Fibroblast of lung (primary cell): ENCODE measurements at regions not wholly inside any gene's neighbourhood (a gene's known extent, or its start where the extent isn't known, plus 50 kb on each side); places are given as distances from the start of the nearest gene placed in this dataset.

ENCODE experiments used
- DNase-seq, 2 donors: peaks; one replicate each; pipeline versions ENCODE4 v3.0.0 to v3.0.0-alpha.2; 2010; ENCODE audit warnings: low read depth in 2 of 2
- H2AFZ ChIP-seq: 2 replicates; pipeline ENCODE4 v1.5.1; 2012; ENCODE audit warnings: low read length, control low read depth, inconsistent platforms
- H3K27ac ChIP-seq: 2 replicates; pipeline ENCODE4 v1.5.1; 2011; ENCODE audit warnings: low read length, control low read depth; ENCODE audit not compliant: insufficient read depth
- H3K27me3 ChIP-seq: 2 replicates; pipeline ENCODE4 v1.5.1; 2011; ENCODE audit warnings: mild to moderate bottlenecking, low read length; ENCODE audit not compliant: control insufficient read depth, insufficient read depth
- H3K36me3 ChIP-seq: 2 replicates; pipeline ENCODE4 v1.5.1; 2011; ENCODE audit warnings: low read length; ENCODE audit not compliant: control insufficient read depth, insufficient read depth
- H3K4me1 ChIP-seq: 2 replicates; pipeline ENCODE4 v1.5.1; 2011; ENCODE audit warnings: low read length; ENCODE audit not compliant: control insufficient read depth, insufficient read depth; ENCODE audit errors: extremely low read depth
- H3K4me2 ChIP-seq: 2 replicates; pipeline ENCODE4 v1.5.1; 2011; ENCODE audit warnings: low read length, control low read depth; ENCODE audit not compliant: insufficient read depth; ENCODE audit errors: extremely low read depth
- H3K4me3 ChIP-seq, 4 experiments: fragments of 200-600 bp in 1 of 4; sonication (generic) in 1 of 4; replicated peaks in 1 of 4; 2 replicates each; pipeline ENCODE4 v1.5.1; 2011 to 2016; ENCODE audit warnings: low read length in 4 of 4, low read depth in 3 of 4, mild to moderate bottlenecking in 3 of 4, control low read depth in 2 of 4, inconsistent platforms in 1 of 4, mixed read lengths in 1 of 4; ENCODE audit not compliant: insufficient read depth in 1 of 4; ENCODE audit errors: control extremely low read depth in 1 of 4
- H3K79me2 ChIP-seq: 2 replicates; pipeline ENCODE4 v1.5.1; 2012; ENCODE audit warnings: mild to moderate bottlenecking, low read length, inconsistent platforms; ENCODE audit not compliant: control insufficient read depth, insufficient read depth
- H3K9ac ChIP-seq: 2 replicates; pipeline ENCODE4 v1.5.1; 2011; ENCODE audit warnings: mild to moderate bottlenecking, low read length, control low read depth; ENCODE audit not compliant: insufficient read depth
- H3K9me3 ChIP-seq: 2 replicates; pipeline ENCODE4 v1.5.1; 2012; ENCODE audit warnings: low read depth, low read length; ENCODE audit not compliant: control insufficient read depth, insufficient read depth
- H4K20me1 ChIP-seq: 2 replicates; pipeline ENCODE4 v1.5.1; 2011; ENCODE audit warnings: low read length; ENCODE audit not compliant: control insufficient read depth, insufficient read depth; ENCODE audit errors: extremely low read depth
- CTCF ChIP-seq, 2 donors: IDR thresholded peaks in 1 of 2; conservative IDR thresholded peaks in 1 of 2; 1 replicate in 1 of 2; 2 replicates in 1 of 2; pipeline ENCODE4 v1.5.1; 2011 to 2012; ENCODE audit warnings: low read length in 2 of 2, control low read depth in 1 of 2, inconsistent platforms in 1 of 2, low read depth in 1 of 2, mild to moderate bottlenecking in 1 of 2
- EZH2 ChIP-seq: IDR thresholded peaks from 2 replicates; pipeline ENCODE4 v1.5.1; 2012; ENCODE audit warnings: low read length, control low read depth, mild to moderate bottlenecking; ENCODE audit errors: missing control alignments

GRCh38 chr10:30207485-30208052 is 141.5 kb downstream of the MTPAP start:
- peaks cover 4% of the 10 kb centered on the region for H3K27me3 ChIP-seq
- H3K36me3 ChIP-seq, result no peaks in the 10 kb centered on the region
- no peak overlapping the region for H3K4me3 ChIP-seq
- no peaks in the 10 kb centered on the region for H3K4me1 ChIP-seq
- no peaks in the 10 kb centered on the region for H3K9me3 ChIP-seq
- peak in 1 of 2 donors; percentile 43 for DNase-seq
- no peak overlapping the region for H3K9ac ChIP-seq
- no peak overlapping the region for H2AFZ ChIP-seq
- no peak overlapping the region for H3K27ac ChIP-seq
- no peaks in the 10 kb centered on the region for H4K20me1 ChIP-seq
- no peaks in the 10 kb centered on the region for H3K79me2 ChIP-seq
- TF ChIP-seq EZH2 (no peak), CTCF (conservative IDR thresholded peaks at IDR 0.05 in 1 of 2, IDR thresholded peaks at IDR 0.05 in 1 of 2; ENCODE audit: low read depth in 1 of 2, low read length in 2 of 2) (no peak)
- no peak overlapping the region for H3K4me2 ChIP-seq

- H3K36me3 ChIP-seq, result no peaks in the 10 kb centered on the region
- no peak overlapping the region for H3K9ac ChIP-seq
- no peaks in the 10 kb centered on the region for H3K79me2 ChIP-seq
- H4K20me1 ChIP-seq, result no peaks in the 10 kb centered on the region
- no peak overlapping the region for H3K27ac ChIP-seq
- no peaks in the 10 kb centered on the region for H3K4me1 ChIP-seq
- no peak overlapping the region for H2AFZ ChIP-seq
- H3K4me3 ChIP-seq, result no peak overlapping the region
- TF ChIP-seq EZH2, result no peak
- no peak for TF ChIP-seq CTCF (conservative IDR thresholded peaks at IDR 0.05 in 1 of 2, IDR thresholded peaks at IDR 0.05 in 1 of 2; ENCODE audit: low read depth in 1 of 2, low read length in 2 of 2)
- no peak overlapping the region for H3K4me2 ChIP-seq
- DNase-seq, result no peak
- no peaks in the 10 kb centered on the region for H3K9me3 ChIP-seq
- peaks cover 16% of the 10 kb centered on the region for H3K27me3 ChIP-seq
Measured at GRCh38 chr10:30200017-30200415, 140.6 kb upstream of the JCAD start.

- Histone ChIP-seq H2AFZ (no peak overlapping the region), H3K79me2 (no peaks in the 10 kb centered on the region), H3K4me2 (no peak overlapping the region), H3K4me1 (no peaks in the 10 kb centered on the region), H3K36me3 (no peaks in the 10 kb centered on the region), H3K9ac (no peak overlapping the region), H3K27ac (no peak overlapping the region), H3K9me3 (no peaks in the 10 kb centered on the region), H3K27me3 (peaks cover 16% of the 10 kb centered on the region), H4K20me1 (no peaks in the 10 kb centered on the region), H3K4me3 (no peak overlapping the region)
- no peak for DNase-seq
- TF ChIP-seq CTCF (conservative IDR thresholded peaks at IDR 0.05 in 1 of 2, IDR thresholded peaks at IDR 0.05 in 1 of 2; ENCODE audit: low read depth in 1 of 2, low read length in 2 of 2) (no peak), EZH2 (no peak)
Measured at GRCh38 chr10:30199376-30200016, 140.1 kb upstream of the JCAD start.
